HG02759 (cell line): ENCODE measurements at regions not wholly inside any gene's neighbourhood (a gene's known extent, or its start where the extent isn't known, plus 50 kb on each side); places are given as distances from the start of the nearest gene placed in this dataset.

ENCODE experiments used
- ATAC-seq: cut with Tn5 transposase; IDR thresholded peaks from one replicate; pipeline ENCODE4 v1.9.1; 2021; ENCODE audit warnings: mild to moderate bottlenecking, moderate library complexity; ENCODE audit not compliant: unreplicated experiment

DNA sequence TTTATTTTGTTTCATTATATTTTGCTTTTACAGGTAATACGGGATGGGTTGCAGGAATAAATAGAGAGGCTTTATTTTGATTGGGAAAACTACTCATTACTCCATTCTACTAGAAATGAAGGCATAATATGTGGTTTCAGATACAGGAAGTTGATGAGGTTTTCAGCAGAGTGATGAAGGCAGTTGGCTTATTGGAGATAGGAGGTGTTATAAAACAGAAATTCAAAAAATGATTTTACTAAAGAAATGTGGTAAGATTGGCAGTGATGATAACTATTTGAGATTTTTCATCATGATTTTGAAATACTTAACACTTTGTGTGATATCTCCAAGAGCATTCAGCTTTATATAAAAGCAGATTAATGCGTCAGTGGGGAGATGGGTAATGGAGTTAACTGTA, 1445.7 kb upstream of the CADM2 start:
- no peak for ATAC-seq

DNA sequence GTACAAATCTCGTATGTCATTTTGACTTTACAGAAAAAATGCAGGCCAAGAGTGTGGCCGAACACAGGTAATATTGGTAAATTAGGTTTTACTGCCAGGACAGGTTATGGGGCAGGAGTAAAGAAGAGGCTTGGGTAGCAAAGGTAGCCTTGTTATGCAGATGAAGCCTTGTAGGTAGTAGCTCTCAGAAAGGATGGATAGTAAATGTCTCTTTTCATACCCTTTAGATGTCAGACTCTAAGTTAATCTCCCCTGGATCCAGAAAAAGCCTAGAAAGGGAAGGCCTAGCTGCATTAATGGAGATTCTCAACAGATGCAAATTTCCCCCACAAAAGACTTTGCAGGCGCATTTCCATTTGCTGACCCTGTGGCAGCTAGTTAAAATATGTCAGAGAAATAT, 1445.1 kb upstream of the CADM2 start:
- ATAC-seq, result no peak

DNA sequence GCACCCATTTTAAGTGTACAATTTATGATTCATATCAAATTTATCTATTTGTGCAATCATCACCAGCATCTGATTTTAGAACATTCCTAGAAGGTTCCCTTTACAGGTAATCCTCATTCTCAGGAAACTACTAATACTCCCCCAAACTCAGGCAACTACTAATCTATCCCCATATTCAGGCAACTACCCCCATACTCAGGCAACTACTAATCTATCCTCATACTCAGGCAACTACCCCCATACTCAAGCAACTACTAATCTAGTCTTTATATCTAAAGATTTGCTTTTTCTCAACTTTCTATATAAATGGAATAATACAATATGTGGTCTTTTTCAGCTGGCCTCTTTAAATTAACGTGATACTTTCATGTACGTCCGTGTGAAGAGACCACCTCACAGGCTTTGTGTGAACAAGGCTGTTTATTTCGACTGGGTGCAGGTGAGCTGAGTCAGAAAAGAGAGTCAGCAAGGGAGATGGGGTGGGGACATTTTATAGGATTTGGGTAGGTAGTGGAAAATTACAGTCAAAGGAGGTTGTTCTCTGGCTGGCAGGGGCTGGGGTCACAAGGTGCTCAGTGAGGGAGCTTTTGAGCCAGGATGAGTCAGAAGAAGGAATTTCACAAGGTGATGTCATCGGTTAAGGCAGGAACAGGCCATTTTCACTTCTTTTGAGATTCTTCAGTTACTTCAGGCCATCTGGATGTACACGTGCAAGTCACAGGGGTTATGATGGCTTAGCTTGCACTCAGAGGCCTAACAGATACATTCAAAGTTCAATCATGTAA, 1444.5 kb upstream of the CADM2 start:
- ATAC-seq, result no peak

DNA sequence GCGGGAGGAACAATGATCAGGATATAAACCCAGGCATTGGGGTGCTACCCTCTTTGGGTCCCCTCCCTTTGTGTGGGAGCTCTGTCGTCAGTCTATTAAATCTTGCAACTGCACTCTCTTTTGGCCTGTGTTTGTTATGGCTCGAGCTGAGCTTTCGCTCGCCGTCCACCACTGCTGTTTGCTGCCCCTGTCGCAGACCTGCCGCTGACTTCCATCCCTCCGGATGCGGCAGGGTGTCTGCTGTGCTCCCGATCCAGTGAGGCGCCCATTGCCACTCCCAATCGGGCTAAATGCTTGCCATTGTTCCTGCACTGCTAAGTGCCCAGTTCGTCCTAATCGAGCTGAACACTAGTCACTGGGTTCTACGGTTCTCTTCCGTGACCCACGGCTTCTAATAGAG, 1443.7 kb upstream of the CADM2 start:
- ATAC-seq, result no peak

GRCh38 chr3:83523470-83524073, 1435.2 kb upstream of the CADM2 start:
- peak; percentile 93 for ATAC-seq

DNA sequence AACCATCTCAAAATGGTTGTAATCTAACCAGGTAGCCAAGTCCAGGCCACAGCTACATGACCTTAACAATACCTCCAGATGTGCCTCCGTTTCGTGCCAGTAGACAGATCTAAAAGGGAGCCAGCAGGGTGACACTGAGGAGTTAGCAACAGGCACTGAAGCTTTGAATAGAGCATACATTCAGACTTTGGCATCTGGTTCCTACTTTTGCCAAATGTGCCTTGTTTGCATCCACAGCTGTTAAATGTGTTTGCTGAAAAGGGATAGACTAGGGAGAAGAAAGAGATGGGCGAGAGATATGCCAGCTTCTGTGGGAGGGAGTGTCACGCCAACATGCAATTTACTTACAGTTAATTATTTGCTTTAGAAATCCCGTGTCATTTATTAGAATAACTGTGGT, 1433.9 kb upstream of the CADM2 start:
- ATAC-seq, result no peak

DNA sequence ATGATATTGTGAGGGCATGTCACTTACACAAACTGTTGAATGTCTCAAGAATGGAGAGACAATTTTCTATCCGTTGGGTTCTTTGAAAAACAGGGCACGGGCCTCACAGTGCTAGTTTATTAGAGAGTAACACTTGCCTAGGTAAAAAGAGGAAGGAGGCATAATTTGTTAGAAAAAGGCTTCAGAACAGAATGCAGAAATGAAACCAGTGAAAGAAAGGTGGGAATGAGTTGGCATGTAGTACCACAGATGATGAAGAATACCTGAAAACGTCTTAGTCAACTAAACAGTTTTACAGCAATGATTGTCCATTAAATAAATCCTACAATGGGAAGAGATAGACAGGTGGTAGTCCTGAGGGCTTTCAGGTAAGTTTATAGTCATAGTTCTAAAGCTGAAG, 1399.7 kb upstream of the CADM2 start:
- no peak for ATAC-seq

GRCh38 chr3:83567935-83568334, 1390.9 kb upstream of the CADM2 start:
- ATAC-seq, result no peak

- ATAC-seq, result no peak
Observed at GRCh38 chr3:83581546-83581945, 1377.2 kb upstream of the CADM2 start.

GRCh38 chr3:83601704-83602103, 1357.1 kb upstream of the CADM2 start:
- ATAC-seq, result no peak

GRCh38 chr3:83622526-83622925, 1336.3 kb upstream of the CADM2 start:
- ATAC-seq, result no peak

- ATAC-seq, result no peak
Observed at GRCh38 chr3:83625261-83625660, 1333.5 kb upstream of the CADM2 start.

GRCh38 chr3:83628471-83628870, 1330.3 kb upstream of the CADM2 start:
- no peak for ATAC-seq

- no peak for ATAC-seq
Observed at GRCh38 chr3:83632526-83632925, 1326.3 kb upstream of the CADM2 start.

GRCh38 chr3:83633758-83634157, 1325.0 kb upstream of the CADM2 start:
- no peak for ATAC-seq

DNA sequence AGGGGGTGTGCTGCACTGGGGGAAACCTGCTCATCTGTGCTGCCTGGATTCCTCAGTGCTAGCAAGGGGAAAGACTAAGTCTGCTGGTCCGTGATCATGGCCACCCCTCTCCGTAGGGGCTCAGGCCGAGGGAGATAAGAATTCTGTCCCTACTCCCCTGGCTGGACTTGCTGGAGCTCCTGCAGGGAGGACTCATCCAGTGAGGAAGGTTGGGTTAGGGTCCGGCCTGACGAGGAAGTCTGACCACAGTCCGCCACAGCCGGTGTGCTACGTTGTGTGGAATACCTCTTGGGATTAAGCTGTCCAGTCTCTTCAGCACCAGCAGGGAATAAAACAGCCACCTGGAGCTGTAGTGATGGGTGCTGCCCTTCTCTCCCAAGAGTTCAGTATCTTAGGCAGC, 1309.1 kb upstream of the CADM2 start:
- no peak for ATAC-seq

DNA sequence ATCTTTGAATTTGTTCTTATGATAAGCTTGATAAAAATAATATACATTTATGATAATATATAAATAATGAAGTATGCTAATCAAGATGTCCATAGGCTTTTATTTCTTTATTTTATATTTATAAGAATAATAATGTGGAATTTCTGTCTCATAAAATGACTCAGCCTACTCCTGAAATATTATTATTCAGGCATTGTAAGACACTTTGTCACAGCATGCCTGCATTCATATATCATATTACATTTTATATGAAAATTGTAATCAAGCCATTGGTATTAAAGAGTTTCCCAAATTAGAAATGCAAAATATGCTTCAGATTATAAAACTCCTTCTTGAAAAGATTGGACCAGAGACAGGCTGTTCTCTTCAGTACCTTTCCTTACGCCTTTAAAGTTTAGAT, 1303.7 kb upstream of the CADM2 start:
- ATAC-seq, result no peak

- no peak for ATAC-seq
Observed at GRCh38 chr3:83662381-83662960, 1296.3 kb upstream of the CADM2 start.

DNA sequence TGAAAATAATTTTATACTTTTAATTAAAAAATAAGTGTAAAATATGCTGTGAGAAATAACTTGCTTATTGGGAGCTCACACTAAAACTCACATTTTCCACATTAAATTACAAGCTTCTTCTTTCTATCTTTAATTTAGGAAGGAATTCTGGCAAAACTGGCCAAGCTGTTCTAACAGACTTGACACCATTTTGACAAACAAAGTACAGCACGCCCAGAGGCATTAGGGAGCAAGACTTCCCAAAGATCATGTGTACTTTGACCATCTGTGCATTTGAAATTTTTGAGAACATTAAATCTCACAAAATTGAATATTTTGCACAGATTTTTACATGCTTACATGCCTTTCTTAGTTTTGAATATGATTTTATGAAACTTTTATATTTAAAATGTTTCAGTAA, 1288.4 kb upstream of the CADM2 start:
- ATAC-seq, result no peak

DNA sequence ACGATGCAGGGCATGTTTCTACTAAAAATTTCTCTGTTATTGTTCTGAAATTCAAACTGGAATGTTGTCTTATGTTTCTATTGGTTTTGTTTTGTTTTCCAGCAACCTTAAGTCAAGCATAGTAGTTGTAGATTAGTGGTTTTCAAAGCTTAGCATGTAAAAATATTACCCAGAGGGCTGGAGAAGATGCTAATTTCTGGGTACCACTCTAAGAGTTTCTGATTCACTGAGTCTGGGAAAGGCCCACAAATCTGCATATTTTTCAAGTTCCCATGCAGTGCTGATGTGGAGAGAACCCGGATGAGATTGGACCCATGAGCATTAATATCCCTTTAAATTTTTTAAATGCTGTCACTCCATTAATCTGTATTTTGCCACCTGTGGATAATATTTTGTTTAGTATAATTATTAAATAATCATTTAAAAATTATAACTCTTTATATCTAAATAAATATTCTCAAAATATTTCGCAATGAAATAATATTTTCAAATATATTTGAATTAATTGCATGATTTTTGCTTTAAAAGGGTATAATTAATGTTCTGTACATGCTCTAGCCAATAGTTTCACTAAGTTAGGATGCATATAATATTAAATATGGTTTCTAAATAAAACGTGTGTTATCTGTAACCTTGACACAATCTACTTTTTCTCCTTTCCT, 1274.7 kb upstream of the CADM2 start:
- ATAC-seq, result no peak

GRCh38 chr3:83706669-83707068, 1252.1 kb upstream of the CADM2 start:
- no peak for ATAC-seq

DNA sequence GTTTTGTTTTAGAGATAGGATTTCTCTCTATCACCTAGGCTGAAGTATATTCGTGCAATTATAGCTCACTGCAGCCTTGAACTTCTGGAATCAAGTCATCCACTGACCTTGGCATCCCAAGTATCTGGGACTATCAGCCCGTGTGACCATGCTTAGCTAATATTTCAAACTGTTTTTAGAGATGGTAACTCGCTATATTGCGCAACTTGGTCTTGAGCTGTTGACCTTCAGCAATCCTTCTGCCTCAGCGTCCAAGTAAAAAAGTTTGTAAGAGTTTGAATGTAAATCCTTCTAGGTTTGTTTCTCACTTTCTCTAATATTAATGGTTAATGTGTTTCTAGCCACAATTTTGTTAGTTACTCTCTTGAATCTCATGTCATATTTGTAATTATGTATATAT, 1243.5 kb upstream of the CADM2 start:
- ATAC-seq, result no peak
